Hematopoietic multipotent progenitor cell treated with erythropoietin and hydrocortisone succinate and interleukin-3 and kit ligand, for 6 days (in vitro differentiated cells): ENCODE measurements at regions not wholly inside any gene's neighbourhood (a gene's known extent, or its start where the extent isn't known, plus 50 kb on each side); places are given as distances from the start of the nearest gene placed in this dataset.
"Not testable (repeated sequence)": the region's sequence is repeated elsewhere in the genome, so short reads cannot be mapped to it uniquely, and the experiment has no call there.

Experiments used
- DNase-seq: peaks from one replicate; pipeline ENCODE4 v3.0.0-alpha.2; 2015

- DNase-seq, result no peak
Observed at GRCh38 chr5:155626592-155626991, 613.0 kb downstream of the KIF4B start.

DNA sequence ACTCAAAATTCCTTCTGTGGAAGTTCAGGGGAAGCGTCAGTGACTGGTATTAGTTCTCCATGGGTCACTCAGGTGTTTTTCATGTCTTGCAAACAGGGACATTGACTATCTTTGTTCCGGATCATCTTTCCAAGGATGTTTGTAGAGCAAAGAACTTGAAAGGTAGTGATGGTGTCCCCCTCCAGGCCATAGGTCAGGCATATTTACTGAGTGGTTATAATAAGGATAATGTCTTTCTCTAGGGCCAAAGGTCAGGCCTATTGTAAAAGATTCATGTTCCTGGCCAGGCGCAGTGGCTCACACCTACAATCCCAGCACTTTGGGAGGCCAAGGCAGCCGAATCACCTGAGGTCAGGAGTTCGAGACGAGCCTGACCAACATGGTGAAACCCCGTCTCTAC is 614.8 kb downstream of the KIF4B start:
- DNase-seq, result no peak

GRCh38 chr5:155629597-155629996 is 616.0 kb downstream of the KIF4B start:
- DNase-seq, result no peak

DNA sequence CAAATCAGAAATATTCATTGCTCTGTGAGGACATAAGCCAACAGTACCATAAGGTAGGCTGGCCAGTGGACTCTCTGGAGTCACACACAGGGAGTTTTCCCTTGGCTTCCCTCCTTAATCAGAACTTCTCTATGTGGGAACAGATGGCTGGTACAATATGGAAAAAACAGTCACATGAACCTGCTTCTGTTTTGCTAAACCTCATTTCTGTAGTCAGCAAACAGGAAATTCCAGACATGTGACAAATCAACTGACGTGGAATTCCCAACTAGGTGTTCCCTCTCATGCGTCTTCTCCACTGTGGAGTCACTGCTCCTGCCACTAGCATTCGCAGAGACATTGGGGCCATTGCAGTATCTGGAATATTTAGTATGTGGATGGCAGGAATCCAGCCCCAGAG is 617.6 kb downstream of the KIF4B start:
- DNase-seq, result no peak

- no peak for DNase-seq
Observed at GRCh38 chr5:155633338-155633957, 619.9 kb downstream of the KIF4B start.

- no peak for DNase-seq
Observed at GRCh38 chr5:155649666-155650065, 636.1 kb downstream of the KIF4B start.

GRCh38 chr5:155655569-155655968 is 642.0 kb downstream of the KIF4B start:
- DNase-seq, result no peak

DNA sequence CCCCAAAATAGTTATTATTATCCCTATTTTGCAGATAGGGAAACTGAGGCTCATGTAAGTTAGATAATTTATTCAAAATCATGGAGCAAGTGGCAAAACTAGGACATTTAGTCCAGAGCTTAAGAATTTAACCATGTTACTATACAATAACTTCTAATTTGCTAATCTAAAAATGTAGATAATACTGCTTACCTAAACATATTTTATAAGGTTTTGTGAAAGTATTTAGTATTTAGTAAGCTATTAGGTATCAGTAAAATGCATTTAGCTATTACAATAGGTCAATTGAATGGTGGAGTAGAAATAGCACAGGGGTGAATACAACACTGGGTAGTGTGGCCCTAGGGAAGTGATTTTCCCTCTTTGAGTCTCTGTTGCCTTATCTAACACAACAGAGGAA is 648.3 kb downstream of the KIF4B start:
- no peak for DNase-seq

DNA sequence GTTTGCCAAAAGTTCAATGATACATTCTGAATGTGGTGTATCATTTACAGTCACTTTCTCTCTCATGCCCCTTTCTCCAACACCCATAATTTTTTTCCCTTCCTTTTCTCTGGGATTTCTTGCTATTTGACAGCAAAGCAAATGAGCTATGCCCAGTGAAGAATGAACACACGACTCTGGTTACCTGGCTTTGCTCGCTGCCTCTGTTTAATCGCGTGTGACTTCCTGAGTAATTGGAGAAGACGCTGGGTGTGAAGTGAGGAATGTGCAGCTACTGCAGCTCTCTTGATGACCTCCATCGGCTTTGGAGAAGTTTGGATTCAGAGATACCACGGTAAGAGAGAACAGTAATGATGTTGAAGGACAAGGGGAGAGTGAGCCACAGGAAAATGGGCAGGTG is 651.8 kb downstream of the KIF4B start:
- DNase-seq, result no peak

- DNase-seq, result not testable (repeated sequence)
Observed at GRCh38 chr5:155672001-155672400, 655.0 kb upstream of the SGCD start.

DNA sequence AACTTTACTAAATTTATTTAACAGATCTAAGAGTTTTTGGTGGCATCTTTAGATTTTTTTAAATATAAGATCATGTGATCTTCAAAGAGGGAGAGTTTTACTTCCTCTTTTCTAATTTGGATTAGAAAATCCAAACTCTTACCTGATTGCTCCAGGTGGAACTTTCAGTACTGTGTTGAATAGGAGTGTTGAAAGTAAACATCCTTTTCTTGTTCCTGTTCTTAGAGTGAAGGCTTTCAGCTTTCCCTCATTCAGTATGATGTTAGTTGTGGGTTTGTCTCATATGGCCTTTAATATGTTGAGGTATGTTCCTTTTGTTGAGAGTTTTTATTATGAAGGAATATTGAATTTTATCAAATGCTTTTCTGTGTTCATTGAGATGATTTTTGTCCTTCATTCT is 650.0 kb upstream of the SGCD start:
- no peak for DNase-seq

GRCh38 chr5:155678371-155678770 is 648.6 kb upstream of the SGCD start:
- DNase-seq, result no peak

DNA sequence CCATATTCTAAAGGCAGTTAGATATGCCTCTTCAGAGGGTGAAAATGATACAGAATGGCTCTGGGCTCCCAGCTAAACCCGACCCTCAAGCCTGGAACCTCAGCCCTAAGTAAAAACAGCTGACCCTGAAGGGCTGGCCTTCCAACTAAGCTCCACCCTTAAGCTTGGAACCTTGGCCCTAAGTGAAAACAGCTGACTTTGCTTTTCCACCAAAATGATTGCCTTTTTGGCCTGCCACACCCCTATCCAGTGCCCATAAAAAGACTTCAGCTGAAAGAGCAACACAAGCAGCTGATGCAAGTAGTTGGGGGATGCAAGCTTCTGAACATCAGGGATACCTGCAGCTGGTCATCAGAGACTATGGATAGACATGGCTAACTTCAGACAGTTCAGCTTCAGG is 647.4 kb upstream of the SGCD start:
- no peak for DNase-seq

GRCh38 chr5:155684417-155684816 is 642.5 kb upstream of the SGCD start:
- no peak for DNase-seq

- DNase-seq, result no peak
Observed at GRCh38 chr5:155686131-155686530, 640.8 kb upstream of the SGCD start.

DNA sequence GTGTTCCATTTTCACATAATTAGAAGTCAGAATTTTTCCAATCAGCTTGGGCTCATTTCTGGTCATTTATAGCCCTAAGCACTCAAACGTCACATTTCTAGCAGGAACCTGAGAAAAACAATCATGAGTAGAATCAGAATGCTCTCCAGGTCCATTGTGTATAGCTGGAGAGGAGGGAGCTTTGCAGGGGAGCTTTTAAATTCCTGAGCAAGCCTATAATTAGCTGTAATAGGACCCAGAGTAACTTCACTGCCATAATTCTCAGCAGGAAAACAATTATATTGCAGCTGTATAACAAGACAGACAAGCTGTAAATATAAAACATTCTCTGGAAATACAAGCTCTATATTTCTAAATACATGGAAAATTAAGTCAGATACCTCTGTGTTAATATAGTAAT is 637.6 kb upstream of the SGCD start:
- no peak for DNase-seq

DNA sequence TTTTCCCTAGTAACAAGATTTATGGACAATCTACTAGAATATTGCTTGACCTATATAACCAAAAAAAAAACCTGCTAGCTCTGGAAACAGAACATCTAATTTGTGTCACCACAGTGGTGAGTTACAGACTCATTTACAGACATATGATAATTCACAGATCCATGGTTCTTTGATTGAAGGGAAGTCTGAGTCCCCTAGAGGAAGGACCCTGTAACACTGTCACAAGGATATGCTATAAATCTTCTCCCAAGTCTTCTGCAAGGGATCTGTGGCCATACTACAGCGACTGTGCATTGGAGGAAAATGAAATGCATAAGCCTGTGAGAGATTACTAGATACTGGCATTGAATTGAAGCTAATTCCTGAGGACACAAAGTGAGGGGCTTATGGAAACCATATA is 630.6 kb upstream of the SGCD start:
- DNase-seq, result no peak

GRCh38 chr5:155697236-155697635 is 629.7 kb upstream of the SGCD start:
- no peak for DNase-seq

DNA sequence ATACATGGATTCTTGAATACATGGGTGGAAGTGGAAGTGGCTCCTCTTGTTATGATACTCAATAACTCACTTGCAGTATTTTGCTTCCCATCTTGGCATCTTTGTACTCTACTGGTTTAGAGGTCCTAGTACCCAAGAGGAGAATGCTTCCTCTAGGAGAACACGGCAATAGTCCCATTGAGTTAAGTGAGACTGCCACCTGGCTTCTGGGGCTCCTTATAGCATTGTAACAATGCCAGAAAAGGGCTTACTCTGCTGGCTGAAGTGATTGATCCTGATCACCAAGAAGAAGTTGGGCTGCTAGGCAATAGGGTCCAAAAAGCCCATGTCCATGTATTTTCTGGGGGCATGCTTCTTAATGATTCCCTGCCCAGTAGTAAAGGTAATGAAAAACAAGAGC is 627.6 kb upstream of the SGCD start:
- no peak for DNase-seq

GRCh38 chr5:155700333-155700732 is 626.6 kb upstream of the SGCD start:
- DNase-seq, result peak; percentile 5

DNA sequence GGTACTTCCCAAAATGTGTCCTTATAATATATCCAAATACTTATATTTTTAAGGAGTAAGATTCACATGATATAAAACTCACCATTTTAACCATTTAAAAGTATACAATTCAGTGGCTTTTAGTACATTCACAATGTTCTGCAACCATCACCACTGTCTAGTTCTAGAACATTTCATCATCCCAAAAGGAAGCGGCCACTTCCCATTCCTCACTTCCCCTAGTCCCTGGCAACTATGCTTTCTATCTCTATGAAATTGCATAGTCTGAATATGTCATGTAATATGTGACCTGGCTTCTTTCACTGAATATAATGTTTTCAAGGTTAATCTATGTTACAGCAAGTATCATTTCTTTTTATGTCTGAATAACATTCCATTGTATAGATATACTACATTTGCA is 615.1 kb upstream of the SGCD start:
- no peak for DNase-seq

GRCh38 chr5:155714435-155714834 is 612.5 kb upstream of the SGCD start:
- DNase-seq, result not testable (repeated sequence)

- DNase-seq, result peak; percentile 16
Observed at GRCh38 chr5:155726267-155726666, 600.7 kb upstream of the SGCD start.

GRCh38 chr5:155727512-155728145 is 599.3 kb upstream of the SGCD start:
- DNase-seq, result no peak
